HEK293T (cell line): ENCODE measurements at regions not wholly inside any gene's neighbourhood (a gene's known extent, or its start where the extent isn't known, plus 50 kb on each side); places are given as distances from the start of the nearest gene placed in this dataset.
"Not testable (repeated sequence)": the region's sequence is repeated elsewhere in the genome, so short reads cannot be mapped to it uniquely, and the experiment has no call there.

Experiments used
- CTCF ChIA-PET: fragments of 350-600 bp; formaldehyde crosslinking; extraction: SDS; loops from one replicate; lab custom pipeline; 2021; ENCODE audit warnings: antibody characterized with exemption, inconsistent platforms; lab: Yijun Ruan, JAX
- POLR2A ChIA-PET: fragments of 350-600 bp; formaldehyde crosslinking; extraction: SDS; loops from one replicate; lab custom pipeline; 2020; ENCODE audit warnings: antibody characterized with exemption, inconsistent platforms; lab: Yijun Ruan, JAX
- DNase-seq: peaks from one replicate; pipeline ENCODE4 v3.0.0; 2012; ENCODE audit warnings: mixed read lengths; ENCODE audit errors: extremely low spot score
- ARNT ChIP-seq: fragments of 450-650 bp; IDR thresholded peaks from 2 replicates; pipeline ENCODE4 v1.6.1; 2017; ENCODE audit warnings: mild to moderate bottlenecking
- BHLHE40 ChIP-seq: fragments of 450-650 bp; IDR thresholded peaks from 2 replicates; pipeline ENCODE4 v1.6.1; 2016; ENCODE audit warnings: mild to moderate bottlenecking, moderate library complexity, borderline replicate concordance
- CTBP1 ChIP-seq: fragments of 450-650 bp; IDR thresholded peaks from 2 replicates; pipeline ENCODE4 v1.6.1; 2016; ENCODE audit warnings: borderline replicate concordance
- ELF4 ChIP-seq: fragments of 450-650 bp; IDR thresholded peaks from 2 replicates; pipeline ENCODE4 v1.6.1; 2017; ENCODE audit warnings: antibody characterized with exemption
- FOXA1 ChIP-seq: fragments of 450-650 bp; IDR thresholded peaks from 2 replicates; pipeline ENCODE4 v1.6.1; 2016; ENCODE audit warnings: mild to moderate bottlenecking
- FOXK2 ChIP-seq: fragments of 450-650 bp; IDR thresholded peaks from 2 replicates; pipeline ENCODE4 v1.6.1; 2016; ENCODE audit warnings: mild to moderate bottlenecking
- FOXM1 ChIP-seq: fragments of 450-650 bp; IDR thresholded peaks from 2 replicates; pipeline ENCODE4 v1.6.1; 2017; ENCODE audit warnings: mild to moderate bottlenecking, borderline replicate concordance
- HDGF ChIP-seq: fragments of 450-650 bp; IDR thresholded peaks from 2 replicates; pipeline ENCODE4 v1.6.1; 2017; ENCODE audit warnings: antibody characterized with exemption, borderline replicate concordance
- L3MBTL2 ChIP-seq: fragments of 450-650 bp; conservative IDR thresholded peaks from 2 replicates; pipeline ENCODE4 v1.6.1; 2016; ENCODE audit warnings: mild to moderate bottlenecking
- LEF1 ChIP-seq: fragments of 450-650 bp; IDR thresholded peaks from 2 replicates; pipeline ENCODE4 v1.6.1; 2017; ENCODE audit warnings: mild to moderate bottlenecking, borderline replicate concordance
- NFRKB ChIP-seq: fragments of 450-650 bp; IDR thresholded peaks from 2 replicates; pipeline ENCODE4 v1.6.1; 2016; ENCODE audit warnings: mild to moderate bottlenecking, moderate library complexity
- PKNOX1 ChIP-seq: fragments of 450-650 bp; IDR thresholded peaks from 2 replicates; pipeline ENCODE4 v1.6.1; 2016
- SP1 ChIP-seq: fragments of 450-650 bp; IDR thresholded peaks from 2 replicates; pipeline ENCODE4 v1.6.1; 2017
- SUZ12 ChIP-seq: fragments of 450-650 bp; IDR thresholded peaks from 2 replicates; pipeline ENCODE4 v1.6.1; 2016; ENCODE audit warnings: mild to moderate bottlenecking
- TARDBP ChIP-seq: fragments of 450-650 bp; IDR thresholded peaks from 2 replicates; pipeline ENCODE4 v1.6.1; 2016
- ZNF384 ChIP-seq: fragments of 450-650 bp; IDR thresholded peaks from 2 replicates; pipeline ENCODE4 v1.6.1; 2016

GRCh38 chr6:27599859-27600532 lies 127.1 kb upstream of the ZNF184 start:
- no peak for TF ChIP-seq SUZ12
- DNase-seq: no peak
- ChIA-PET POLR2A (no interaction called here), CTCF (no interaction called here)

- CTCF ChIA-PET, POLR2A ChIA-PET, DNase-seq: not testable (repeated sequence)
These were observed 124.2 kb upstream of the ZNF184 start for GRCh38 chr6:27597031-27597567.

- POLR2A ChIA-PET: interaction anchor here (0.7 to 1.7 kb wide), 4 partner anchors 8 to 49 kb away, joined by 3 to 5 read pairs (median 4); no protein-coding TSS in a partner anchor
These were observed 121.0 kb upstream of the ZNF184 start for GRCh38 chr6:27593861-27594260.

GRCh38 chr6:27593200-27593818 lies 120.4 kb upstream of the ZNF184 start:
- POLR2A ChIA-PET: interaction anchor here (0.7 to 2.1 kb wide), 5 partner anchors 8 to 342 kb away, joined by 3 to 5 read pairs (median 4); no protein-coding TSS in a partner anchor
- DNase-seq: no peak

More at GRCh38 chr6:27593861-27594260, 121.0 kb upstream of the ZNF184 start:
- TF ChIP-seq L3MBTL2 (no peak), PKNOX1 (no peak), LEF1 (no peak), FOXK2 (no peak), ELF4 (no peak), SP1 (no peak), ARNT (no peak), SUZ12 (no peak), TARDBP (no peak), CTBP1 (no peak), ZNF384 (no peak), NFRKB (no peak), FOXM1 (no peak), BHLHE40 (no peak), FOXA1 (no peak), HDGF (no peak)
- CTCF ChIA-PET: no interaction called here
- DNase-seq: no peak

GRCh38 chr6:27592481-27593199 lies 119.7 kb upstream of the ZNF184 start:
- DNase-seq: peak; percentile 69
- ChIA-PET POLR2A (interaction anchor here (1.0 to 2.1 kb wide), 6 partner anchors 13 to 341 kb away, joined by 3 to 9 read pairs (median 4); a partner anchor contains a TSS), CTCF (interaction anchor here (1.4 kb wide), 1 partner anchor 88 kb away, joined by 3 read pairs; no protein-coding TSS in a partner anchor)
- TF ChIP-seq ZNF384: peak; percentile 85
- TF ChIP-seq ARNT: peak; percentile 55; the same call in 1 of the 2 replicates
- TF ChIP-seq CTBP1: peak; percentile 52; the same call in 1 of the 2 replicates
- no peak; the same call in 1 of the 2 replicates for TF ChIP-seq ELF4
- TF ChIP-seq TARDBP: peak; percentile 37; the same call in 1 of the 2 replicates
- TF ChIP-seq HDGF: no peak
- peak; percentile 43; the same call in 1 of the 2 replicates for TF ChIP-seq L3MBTL2
- TF ChIP-seq PKNOX1: peak; percentile 44

More at GRCh38 chr6:27593200-27593818, 120.4 kb upstream of the ZNF184 start:
- TF ChIP-seq L3MBTL2 (no peak), ELF4 (no peak)
- CTCF ChIA-PET: no interaction called here

GRCh38 chr6:27591699-27592480 lies 119.0 kb upstream of the ZNF184 start:
- ChIA-PET POLR2A (interaction anchor here (0.8 to 2.1 kb wide), 6 partner anchors 10 to 340 kb away, joined by 3 to 9 read pairs (median 4); a partner anchor contains a TSS), CTCF (interaction anchor here (0.6 to 1.5 kb wide), 4 partner anchors 10 to 87 kb away, joined by 3 read pairs; no protein-coding TSS in a partner anchor)
- peak; percentile 34 for DNase-seq
- TF ChIP-seq LEF1 (no peak), BHLHE40 (no peak), SUZ12 (no peak), FOXM1 (no peak), NFRKB (no peak), ARNT (no peak), L3MBTL2 (no peak), ZNF384 (no peak), CTBP1 (no peak), FOXA1 (no peak), SP1 (no peak), ELF4 (no peak), PKNOX1 (no peak), TARDBP (no peak), HDGF (no peak)

GRCh38 chr6:27585316-27585715 lies 112.4 kb upstream of the ZNF184 start:
- POLR2A ChIA-PET: not testable (repeated sequence)

More at GRCh38 chr6:27585316-27585715, 112.4 kb upstream of the ZNF184 start:
- CTCF ChIA-PET, DNase-seq: not testable (repeated sequence)
